GM10266 (cell line): ENCODE measurements at regions not wholly inside any gene's neighbourhood (a gene's known extent, or its start where the extent isn't known, plus 50 kb on each side); places are given as distances from the start of the nearest gene placed in this dataset.

Experiments used
- DNase-seq: peaks from one replicate; pipeline ENCODE4 v3.0.0; 2012; ENCODE audit errors: extremely low spot score
- TF ChIP-seq, protein P1 (sequence below): IDR thresholded peaks from 2 replicates; pipeline ENCODE4 v1.5.1; 2012; ENCODE audit warnings: mild to moderate bottlenecking, low read depth; ENCODE audit not compliant: control insufficient read depth, insufficient read depth; ENCODE audit errors: missing control alignments

DNA sequence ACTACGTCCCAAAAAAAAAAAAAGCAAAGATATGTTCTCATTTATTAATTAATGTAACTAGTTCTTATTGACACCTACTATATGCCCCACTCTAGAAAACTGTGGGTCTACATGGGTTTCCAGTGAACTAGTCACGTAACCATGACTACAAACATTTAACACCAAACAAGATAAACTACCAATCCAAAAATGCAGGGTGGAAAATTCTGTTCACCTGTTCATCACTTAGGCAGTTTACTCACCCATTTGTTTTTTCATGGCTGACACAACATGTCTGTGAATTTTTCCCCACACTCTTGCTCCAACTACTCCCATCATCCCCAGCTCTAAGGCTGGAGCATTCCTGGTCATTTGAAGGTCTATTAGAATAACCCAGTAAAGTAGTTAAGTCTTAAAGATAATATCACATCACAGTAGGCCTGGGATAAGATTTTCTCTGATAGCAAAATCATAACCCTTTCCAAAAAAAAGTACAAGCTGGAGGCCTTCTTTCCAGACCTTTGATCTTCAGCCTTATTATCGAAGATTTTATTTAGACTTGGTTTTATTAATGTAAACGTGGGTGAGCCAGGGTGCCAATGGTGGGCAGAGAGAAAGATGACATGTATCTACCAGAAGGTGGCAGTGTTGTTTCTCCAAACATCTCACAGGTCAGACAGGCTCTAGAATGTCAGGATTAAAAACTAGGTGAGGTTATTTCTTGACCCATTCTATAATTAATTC, 61.6 kb upstream of the DAAM1 start:
- peak; percentile 52 for DNase-seq
- TF ChIP-seq, protein P1, sequence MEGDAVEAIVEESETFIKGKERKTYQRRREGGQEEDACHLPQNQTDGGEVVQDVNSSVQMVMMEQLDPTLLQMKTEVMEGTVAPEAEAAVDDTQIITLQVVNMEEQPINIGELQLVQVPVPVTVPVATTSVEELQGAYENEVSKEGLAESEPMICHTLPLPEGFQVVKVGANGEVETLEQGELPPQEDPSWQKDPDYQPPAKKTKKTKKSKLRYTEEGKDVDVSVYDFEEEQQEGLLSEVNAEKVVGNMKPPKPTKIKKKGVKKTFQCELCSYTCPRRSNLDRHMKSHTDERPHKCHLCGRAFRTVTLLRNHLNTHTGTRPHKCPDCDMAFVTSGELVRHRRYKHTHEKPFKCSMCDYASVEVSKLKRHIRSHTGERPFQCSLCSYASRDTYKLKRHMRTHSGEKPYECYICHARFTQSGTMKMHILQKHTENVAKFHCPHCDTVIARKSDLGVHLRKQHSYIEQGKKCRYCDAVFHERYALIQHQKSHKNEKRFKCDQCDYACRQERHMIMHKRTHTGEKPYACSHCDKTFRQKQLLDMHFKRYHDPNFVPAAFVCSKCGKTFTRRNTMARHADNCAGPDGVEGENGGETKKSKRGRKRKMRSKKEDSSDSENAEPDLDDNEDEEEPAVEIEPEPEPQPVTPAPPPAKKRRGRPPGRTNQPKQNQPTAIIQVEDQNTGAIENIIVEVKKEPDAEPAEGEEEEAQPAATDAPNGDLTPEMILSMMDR, result peak; percentile 89

DNA sequence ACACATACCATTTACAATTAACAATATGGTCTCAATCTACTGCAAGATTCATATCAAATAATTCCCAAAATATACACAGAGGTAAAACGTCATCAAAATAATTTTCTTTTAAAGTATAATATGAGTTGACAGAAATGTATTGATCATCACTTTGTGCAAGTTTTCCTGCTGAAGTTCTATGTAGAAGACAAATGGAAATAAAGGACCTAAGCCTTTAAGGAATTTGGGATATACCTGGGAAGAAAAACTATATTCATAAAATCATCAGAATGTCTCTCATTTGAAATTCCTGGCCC, 61.1 kb upstream of the DAAM1 start:
- TF ChIP-seq, protein P1, result no peak
- no peak for DNase-seq

DNA sequence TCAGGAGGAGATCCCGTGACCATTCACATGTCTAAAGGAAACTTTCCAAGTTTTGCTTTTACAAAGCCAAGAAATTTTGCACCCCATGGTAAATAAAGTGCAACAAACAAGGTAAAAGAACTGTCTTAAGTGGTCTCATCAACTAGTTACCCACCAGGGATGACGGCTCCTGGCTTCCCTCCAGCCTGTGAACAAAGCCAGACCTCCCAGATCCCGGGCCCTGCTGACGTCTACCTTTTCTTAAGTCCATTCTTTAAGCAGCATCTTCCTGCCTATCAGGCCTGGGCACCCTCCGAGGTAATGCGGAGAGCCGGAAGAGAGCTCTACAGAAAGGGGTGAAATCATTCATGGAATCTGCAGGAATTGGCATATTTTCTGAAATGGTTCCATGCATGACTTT, 58.0 kb upstream of the DAAM1 start:
- no peak for DNase-seq
- TF ChIP-seq, protein P1, result no peak

DNA sequence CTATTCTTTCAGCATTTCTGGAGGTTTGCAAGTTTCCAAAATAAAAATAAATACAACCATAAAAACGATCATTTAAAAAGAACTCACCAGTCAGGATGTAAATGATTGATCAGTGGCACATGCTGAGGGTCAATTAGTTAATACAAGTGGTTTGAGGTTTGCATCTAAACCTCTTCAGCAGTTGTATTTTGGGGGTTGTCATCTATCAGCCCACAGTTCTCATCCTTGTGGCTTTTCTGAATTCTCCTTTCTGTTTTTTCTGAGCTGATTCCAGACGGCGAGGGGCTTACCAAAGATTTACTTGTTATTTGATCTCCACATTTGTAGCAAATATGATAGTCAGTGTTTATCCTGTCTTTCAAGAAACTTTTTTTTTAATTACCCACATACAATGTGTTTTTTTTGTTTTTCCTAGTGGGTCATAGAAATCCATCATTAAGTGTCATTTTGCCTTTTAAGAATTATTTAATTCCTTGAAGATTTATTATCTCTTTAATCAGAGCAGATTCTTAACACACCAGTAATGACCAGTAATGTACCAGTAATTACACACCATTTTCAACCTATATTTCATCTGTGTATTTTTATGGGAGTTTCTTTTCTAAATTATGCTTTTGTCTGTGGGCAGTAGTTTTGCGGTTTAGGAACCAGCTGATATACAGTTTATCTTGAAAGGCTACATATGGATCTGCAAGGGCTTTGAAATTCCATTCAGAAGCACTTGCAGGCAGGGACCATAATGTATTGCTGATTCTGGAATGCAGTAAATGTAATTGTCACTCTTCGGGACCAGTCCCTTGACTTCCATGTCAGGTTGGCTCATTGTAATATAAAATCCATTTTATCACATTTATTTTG, 56.3 kb upstream of the DAAM1 start:
- TF ChIP-seq, protein P1, result no peak
- DNase-seq, result no peak

DNA sequence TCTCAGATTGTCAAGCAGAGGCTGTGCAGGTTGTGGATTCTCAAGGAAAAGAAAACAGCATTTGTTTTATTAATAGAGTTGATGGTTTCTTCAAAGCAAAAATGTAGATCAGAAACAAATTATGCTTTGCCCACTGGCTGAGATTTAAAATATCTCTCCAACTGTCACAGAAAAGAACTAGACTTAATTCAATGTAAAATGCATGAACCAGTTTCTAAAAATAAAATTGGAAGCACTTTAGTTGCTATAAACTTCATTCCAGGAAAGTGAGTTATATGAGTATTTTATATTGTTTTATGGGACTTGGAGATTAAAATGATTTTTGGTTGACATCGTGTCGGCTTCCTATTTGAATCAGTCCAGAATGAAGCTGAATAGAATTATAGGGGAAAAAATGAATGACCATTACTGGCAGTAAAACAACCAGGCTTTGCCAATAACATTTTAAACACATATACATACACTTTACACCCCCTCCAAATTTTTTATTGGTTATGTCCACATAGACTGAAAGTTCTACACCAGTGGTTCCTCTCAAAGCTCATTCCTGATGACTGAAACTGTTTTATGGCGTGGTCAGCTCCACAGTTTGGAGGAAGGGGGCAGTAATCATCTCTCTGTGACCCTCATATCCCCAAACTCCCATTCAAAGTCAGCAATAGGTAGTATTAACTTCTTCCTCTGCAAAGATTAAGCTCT, 55.5 kb upstream of the DAAM1 start:
- TF ChIP-seq, protein P1, result no peak
- no peak for DNase-seq

DNA sequence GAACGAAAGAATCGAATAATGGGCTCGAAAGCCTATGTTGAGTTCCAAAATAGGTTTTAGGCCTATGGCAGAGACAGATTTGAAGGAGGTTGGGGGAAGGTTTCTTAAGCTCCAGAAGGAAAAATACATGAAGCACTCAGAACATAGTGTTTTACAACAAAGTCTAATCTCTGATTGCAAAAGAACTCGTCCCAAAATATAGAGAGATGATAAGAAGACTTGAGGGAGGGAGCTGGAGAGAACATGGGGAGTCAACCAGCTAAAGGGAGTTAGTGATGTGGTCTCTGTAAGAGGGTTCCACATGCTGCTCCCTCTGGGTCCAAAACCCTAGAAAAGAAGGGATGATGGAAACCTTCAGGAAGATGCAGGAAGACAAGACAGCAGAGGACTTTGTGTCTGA, 54.8 kb upstream of the DAAM1 start:
- DNase-seq, result no peak
- TF ChIP-seq, protein P1, result no peak
